NCI-H2107 (cell line): ENCODE measurements at regions not wholly inside any gene's neighbourhood (a gene's known extent, or its start where the extent isn't known, plus 50 kb on each side); places are given as distances from the start of the nearest gene placed in this dataset.

Experiments
- DNase-seq: peaks from one replicate; lab custom pipeline; 2025; lab: John Stamatoyannopoulos, UW

DNA sequence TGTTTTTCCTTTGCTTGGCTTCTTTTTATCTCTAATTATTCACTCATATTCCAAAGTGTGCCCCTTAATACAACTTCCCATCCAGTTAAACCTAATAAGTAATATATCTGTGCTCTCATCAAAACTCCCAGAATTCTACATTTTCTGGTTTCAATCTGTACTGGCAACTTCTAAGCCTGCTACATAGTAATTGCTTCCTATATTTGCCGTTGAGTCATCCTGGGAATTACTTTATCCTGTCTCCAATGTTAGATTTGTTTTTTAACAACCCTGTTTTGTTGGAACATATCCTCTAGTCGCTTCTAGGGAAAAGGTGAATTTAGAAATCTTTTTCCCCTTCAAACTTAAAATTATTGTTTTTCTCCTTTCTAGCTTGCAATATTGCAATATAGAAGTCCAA is 620.5 kb upstream of the PKN2 start:
- no peak for DNase-seq

DNA sequence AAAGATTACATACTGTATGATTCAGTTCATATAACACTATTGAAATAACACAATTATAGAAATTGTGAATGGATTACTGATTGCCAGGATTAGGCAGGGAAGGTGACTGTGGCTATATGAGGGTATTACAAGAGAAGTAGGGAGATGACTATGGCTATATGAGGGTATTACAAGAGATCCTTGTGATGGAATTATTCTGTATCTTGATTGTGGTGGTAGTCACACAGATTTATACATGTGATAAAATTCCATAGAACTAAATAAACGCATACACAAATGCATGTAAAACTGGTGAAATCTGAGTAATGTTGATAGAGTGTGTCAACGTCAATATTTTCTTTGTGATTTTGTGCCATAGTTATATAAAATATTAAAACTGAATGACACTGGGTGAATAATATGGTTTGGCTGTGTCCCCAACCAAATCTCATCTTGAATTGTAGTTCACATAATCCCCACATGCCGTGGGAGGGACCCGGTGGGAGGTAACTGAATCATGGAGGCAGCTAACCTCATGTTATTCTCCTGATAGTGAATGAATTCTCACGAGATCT is 615.6 kb upstream of the PKN2 start:
- DNase-seq = no peak

DNA sequence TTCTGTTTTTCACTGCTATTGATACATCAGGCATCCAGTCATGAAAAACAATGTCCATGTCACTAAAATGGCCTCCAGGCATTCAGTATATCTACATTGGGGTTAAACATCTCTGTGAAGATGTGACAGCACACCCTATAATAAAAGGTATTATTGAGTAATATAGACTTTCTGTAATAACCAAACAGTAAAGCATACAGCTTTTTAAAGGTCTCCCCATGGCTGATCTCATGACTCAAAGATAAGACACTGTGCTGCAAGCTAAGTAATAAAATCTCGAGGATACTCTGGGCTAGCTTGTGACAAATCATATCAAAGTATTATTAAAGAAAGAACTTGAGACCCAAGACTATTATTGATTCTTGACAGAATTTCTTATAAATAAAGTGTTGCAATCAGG is 613.1 kb upstream of the PKN2 start:
- DNase-seq = no peak

DNA sequence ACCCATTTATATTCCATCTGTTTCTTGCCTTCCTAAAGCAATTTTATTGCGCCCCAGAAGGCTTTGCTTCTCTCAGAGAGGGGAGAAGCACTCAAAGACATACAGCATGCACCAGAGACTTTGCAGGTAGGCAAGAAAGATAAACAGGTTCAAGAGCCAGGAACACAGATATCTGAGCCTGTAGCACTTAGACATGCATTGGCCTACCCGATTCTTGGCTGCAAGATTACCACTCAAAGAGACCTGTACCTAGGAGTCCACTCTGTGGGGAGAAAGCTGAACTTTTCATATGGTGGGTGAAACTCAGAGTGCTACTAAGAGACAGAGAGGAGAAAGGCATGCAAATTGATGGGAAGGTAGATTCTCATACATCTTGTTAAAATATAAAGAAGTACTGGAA is 609.4 kb upstream of the PKN2 start:
- no peak for DNase-seq

DNA sequence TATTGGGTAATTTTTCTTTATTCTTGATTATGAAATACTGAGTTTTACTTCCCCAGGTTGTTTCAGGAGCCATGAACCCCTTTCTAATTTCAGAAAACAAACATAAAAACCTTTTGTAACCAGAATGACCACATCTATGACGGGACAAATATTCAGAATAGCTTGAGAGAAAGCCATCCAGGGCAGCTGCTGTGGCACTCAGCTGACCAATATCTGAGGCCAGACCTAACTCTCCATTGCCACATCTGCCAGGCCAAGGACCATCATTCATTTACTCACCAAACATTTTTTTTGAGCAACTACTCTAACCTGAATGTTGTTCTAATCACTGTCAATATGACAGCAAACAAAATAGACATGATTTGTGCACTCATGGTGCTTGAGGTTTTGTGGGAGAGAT is 608.3 kb upstream of the PKN2 start:
- no peak for DNase-seq

DNA sequence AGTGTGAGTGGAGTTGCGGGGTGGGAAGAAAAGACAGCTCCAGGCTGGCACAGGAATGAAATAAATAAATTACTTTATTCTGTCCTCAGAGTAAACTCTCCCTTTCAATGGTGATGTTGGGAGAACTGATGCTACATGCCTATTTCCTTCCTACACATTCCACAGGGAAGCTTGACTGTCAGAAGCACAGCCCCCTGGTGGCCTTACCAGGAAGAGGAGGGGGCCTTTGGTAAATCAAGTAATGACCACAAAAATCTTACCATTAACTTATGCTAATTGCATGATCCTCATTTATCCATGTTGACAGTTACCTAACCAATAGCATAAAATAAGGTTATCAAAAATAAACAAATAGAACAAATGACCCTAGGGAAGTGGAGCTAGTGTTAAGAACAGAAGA is 605.0 kb upstream of the PKN2 start:
- DNase-seq = no peak

DNA sequence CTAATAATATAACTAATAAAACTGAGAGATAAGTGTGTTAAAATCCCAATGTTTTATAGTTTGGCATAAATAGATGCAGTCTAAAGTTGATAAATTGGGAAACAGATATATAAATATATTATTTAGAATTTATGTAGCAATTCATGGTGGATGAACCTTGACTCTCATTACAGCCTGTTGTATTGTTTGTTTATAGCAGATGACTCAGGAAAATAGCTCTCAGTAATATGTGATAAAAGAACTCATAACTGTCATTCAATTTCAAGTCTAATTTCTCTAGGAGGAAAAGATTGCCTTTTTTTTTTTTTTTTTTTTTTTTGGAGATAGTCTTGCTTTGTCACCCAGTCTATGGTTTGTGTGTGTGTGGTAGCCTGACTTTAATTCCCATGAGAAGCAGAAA is 603.2 kb upstream of the PKN2 start:
- no peak for DNase-seq

DNA sequence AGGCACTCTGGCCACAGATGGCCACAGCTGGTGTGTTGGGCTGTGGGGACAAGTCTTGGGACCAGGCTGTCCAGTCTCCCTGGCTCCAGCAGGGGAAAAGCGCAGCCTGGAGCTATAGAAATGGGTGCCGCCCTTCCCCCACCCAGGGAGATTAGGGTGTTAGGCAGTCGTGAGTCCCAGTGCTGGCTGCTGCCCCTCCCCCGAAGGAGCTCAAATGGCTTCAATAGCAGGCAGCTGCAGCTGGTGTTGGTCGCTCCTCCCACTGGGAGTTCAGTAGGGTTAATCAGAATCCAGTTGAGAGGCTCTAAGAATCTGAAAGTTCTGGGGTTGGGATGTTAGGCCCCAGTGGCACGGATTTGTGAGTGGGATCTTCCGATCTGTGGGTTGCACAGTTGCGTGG is 595.6 kb upstream of the PKN2 start:
- DNase-seq = no peak

DNA sequence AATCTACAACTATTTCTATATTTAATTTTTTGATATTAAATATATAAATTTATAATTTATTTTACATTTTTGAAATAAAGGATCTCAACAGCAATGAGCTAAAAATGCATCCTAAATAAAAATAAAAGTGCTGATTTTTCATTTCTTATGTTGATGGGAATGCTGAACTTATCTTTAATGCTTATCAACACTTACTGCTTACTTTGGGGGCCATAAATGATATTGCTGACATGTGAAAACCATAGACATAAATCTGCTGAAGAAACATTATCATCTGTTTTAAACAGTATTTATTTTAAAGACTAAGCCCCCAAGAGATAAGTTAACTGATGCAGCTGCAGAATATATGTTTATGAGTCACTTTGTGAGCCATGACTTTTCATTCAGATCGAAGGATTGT is 594.1 kb upstream of the PKN2 start:
- no peak for DNase-seq

- no peak for DNase-seq
Observed at GRCh38 chr1:88098881-88099280, 585.2 kb upstream of the PKN2 start.

- no peak for DNase-seq
Observed at GRCh38 chr1:88101041-88101440, 583.0 kb upstream of the PKN2 start.

- no peak for DNase-seq
Observed at GRCh38 chr1:88104236-88104635, 579.8 kb upstream of the PKN2 start.

DNA sequence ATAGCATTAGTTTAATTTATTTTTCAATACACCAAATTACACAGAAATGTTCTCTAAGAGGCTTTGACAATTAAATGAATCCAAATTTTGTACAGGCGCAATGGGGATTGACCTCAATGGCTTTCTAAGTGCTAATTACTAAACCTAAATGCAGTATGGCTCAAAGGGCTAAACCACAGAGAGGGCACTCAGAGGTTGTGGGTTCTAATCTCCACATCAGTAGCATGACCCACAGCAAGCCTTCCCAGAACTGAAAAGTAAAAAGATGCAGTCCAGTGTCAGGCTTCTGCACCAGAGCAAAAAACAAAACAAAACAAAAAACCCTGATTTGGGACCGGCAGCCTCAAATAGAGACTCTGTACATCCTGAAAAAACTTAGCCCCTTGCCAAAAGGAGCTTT is 579.2 kb upstream of the PKN2 start:
- no peak for DNase-seq

- DNase-seq = no peak
Observed at GRCh38 chr1:88111816-88112215, 572.3 kb upstream of the PKN2 start.

DNA sequence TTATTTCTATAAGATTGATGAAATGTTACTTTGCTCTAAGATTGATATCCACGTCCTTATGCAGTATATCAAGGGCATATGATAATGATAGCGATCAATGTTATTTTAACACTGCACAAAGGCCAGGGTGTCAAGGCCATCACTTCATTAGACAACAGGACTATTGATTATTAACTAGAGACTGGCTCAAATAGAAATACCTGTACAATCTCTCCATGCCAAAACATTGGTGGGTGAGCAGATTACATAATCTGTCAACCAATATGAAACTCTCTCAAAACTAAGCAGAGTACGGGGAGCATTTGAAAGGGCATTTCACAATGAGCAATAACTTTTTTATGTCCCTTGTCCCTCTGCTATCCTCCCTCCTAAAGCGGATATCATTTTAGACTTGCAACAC is 566.5 kb upstream of the PKN2 start:
- DNase-seq = no peak

GRCh38 chr1:88118176-88118845 is 565.8 kb upstream of the PKN2 start:
- DNase-seq = no peak

GRCh38 chr1:88124614-88125013 is 559.5 kb upstream of the PKN2 start:
- DNase-seq = no peak

DNA sequence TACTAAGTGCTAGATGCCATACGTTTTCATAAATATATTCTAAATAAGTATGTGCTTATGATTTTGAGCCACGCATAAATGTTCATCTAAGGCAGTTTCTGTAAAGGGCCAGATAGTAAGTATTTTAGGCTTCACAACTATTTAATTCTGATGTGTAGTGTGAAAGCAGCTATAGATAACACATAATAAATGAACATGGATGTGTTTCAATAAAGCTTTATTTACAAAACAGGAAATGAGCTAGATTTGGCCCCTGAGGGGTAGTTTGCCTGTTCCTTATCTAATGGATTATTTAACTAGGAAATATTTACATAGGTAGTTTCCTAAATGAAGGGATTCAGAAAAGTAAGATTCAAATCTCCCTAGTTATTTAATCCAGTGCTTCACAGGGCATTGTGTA is 557.6 kb upstream of the PKN2 start:
- DNase-seq = no peak

GRCh38 chr1:88133991-88134390 is 550.1 kb upstream of the PKN2 start:
- DNase-seq = no peak

GRCh38 chr1:88134983-88135921 is 548.8 kb upstream of the PKN2 start:
- DNase-seq = no peak

DNA sequence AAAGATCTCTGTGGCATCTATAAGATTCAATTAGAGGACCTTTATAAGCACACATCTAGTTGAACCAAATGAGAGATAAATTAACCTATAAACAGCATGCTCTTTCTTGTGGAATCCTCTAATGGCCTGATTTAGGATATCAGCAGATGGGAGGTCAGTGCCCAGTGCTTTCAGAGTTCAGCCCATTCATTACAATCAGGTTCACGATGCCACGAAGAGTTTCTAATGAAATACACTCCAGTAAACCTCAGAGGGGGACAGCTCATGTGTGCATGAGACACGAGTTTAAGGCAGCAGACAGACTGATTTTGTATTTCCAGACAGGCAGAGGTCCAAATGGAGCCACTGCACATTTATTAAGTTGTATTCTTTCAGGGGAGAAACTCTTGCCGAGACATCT is 544.4 kb upstream of the PKN2 start:
- no peak for DNase-seq

DNA sequence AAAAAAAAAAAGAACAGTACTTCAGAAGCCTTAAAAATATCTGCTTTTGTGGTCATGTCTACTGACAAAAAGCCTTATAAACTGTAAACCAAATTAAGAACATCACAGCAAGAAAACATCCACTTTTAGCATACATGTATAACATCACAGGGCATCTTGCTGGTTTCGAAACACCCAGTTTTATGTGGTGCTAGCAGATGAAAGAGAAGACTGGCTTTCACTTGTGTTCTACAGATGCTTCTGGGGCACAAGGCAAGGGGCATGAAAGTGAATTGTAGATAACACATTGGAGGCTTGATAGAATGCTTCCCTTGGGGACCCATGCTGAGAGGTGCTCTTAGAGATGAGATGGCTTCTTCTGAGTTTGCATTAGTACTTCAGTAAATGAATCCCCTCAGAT is 543.7 kb upstream of the PKN2 start:
- DNase-seq = no peak

DNA sequence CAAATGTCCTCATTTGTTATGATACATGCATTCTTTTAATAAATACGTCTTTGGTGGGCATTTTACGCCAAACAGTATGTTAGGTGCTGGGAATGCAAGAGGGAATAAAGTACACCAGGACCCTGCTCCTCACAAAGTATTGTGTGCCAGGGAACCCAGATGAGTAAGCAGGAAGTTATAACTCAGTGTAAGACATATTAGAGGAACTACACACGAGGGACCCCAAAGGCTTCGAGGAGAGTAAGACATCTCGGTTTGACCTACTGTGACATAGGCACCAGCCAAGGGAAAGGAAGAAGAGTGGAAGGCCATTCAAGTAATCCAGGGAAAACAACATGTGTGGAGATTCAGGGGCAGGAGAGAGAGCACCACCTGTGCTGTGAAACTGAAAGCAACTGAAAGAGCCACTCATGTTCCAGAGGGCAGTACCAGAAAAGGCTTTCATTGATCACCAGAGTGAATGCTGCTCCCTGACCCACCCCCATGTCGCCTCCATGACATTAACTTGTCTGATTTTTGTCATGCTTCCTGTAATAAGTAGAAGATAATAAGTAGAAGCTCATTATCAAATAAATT is 542.5 kb upstream of the PKN2 start:
- no peak for DNase-seq
